ENCODE measurements at regions not wholly inside any gene's neighbourhood (a gene's known extent, or its start where the extent isn't known, plus 50 kb on each side); places are given as distances from the start of the nearest gene placed in this dataset.

- Histone ChIP-seq H3F3A (replicated peaks; ENCODE audit: low read depth) (no peaks in the 10 kb centered on the region), H3K9me2 (ENCODE audit: insufficient read depth) (peaks cover 7% of the 10 kb centered on the region; the same call in 1 of the 2 replicates), H3K4me2 (no peak overlapping the region), H3K79me2 (replicated peaks; ENCODE audit: insufficient read depth) (no peaks in the 10 kb centered on the region), H3K27ac (ENCODE audit: low read depth) (no peak overlapping the region), H3K4me3 (no peak overlapping the region), H3K4me1 (ENCODE audit: insufficient read depth) (no peaks in the 10 kb centered on the region), H4K20me1 (replicated peaks; ENCODE audit: insufficient read depth) (no peaks in the 10 kb centered on the region), H3K27me3 (ENCODE audit: insufficient read depth) (no peaks in the 10 kb centered on the region), H2AFZ (peak overlapping the region; percentile 92), H3K36me3 (ENCODE audit: insufficient read depth) (no peaks in the 10 kb centered on the region)
- Mint-ChIP-seq H3K4me3 (no peak overlapping the region), H3K27ac (no peak overlapping the region), H3K4me1 (no peaks in the 10 kb centered on the region), H3K9me3 (peaks cover 4% of the 10 kb centered on the region), H3K27me3 (ENCODE audit: insufficient read depth, low read depth, poor library complexity) (peaks cover 3% of the 10 kb centered on the region), H3K36me3 (ENCODE audit: low read depth) (no peaks in the 10 kb centered on the region; the same call in 2 of the 3 replicates)
- TF ChIP-seq ETS1 (IDR thresholded peaks at IDR 0.05) (no peak), STAT1 (IDR thresholded peaks at IDR 0.05; ENCODE audit: unreplicated experiment) (no peak), NANOG (IDR thresholded peaks at IDR 0.05; ENCODE audit: borderline replicate concordance) (no peak), REST (IDR thresholded peaks at IDR 0.05; ENCODE audit: unreplicated experiment) (no peak), CTCF (conservative IDR thresholded peaks at IDR 0.05; ENCODE audit: low read depth in 2 of 2) (peak; percentile 16 to 32; a peak in 2 of 4 replicates)
- ATAC-seq (no peak), DNase-seq (ENCODE audit: low spot score) (peak; percentile 52)
Observed at GRCh38 chr16:47928008-47928407, 227.8 kb downstream of the ABCC12 start.

GRCh38 chr16:47927330-47927729 is 228.5 kb downstream of the ABCC12 start:
- no peak for DNase-seq (ENCODE audit: low spot score)
- peaks cover 2% of the 10 kb centered on the region; the same call in 2 of the 3 replicates for H3K9me3 Mint-ChIP-seq
- H3K4me3 Mint-ChIP-seq = no peak overlapping the region
- TF ChIP-seq CREB1 (CRISPR knock-in tag; IDR thresholded peaks at IDR 0.05; ENCODE audit: low read depth) (no peak), NANOG (IDR thresholded peaks at IDR 0.05; ENCODE audit: borderline replicate concordance) (no peak), ZNF462 (CRISPR knock-in tag; IDR thresholded peaks at IDR 0.05) (no peak), ETS1 (IDR thresholded peaks at IDR 0.05) (no peak)

More at GRCh38 chr16:47927330-47927729, 228.5 kb downstream of the ABCC12 start:
- Histone ChIP-seq H3K79me2 (replicated peaks; ENCODE audit: insufficient read depth) (no peaks in the 10 kb centered on the region), H3K4me3 (no peak overlapping the region), H2AFZ (peak overlapping the region; percentile 92), H3K4me1 (ENCODE audit: insufficient read depth) (no peaks in the 10 kb centered on the region), H3F3A (replicated peaks; ENCODE audit: low read depth) (no peaks in the 10 kb centered on the region), H3K4me2 (no peak overlapping the region), H3K27me3 (ENCODE audit: insufficient read depth) (no peaks in the 10 kb centered on the region), H3K9me2 (ENCODE audit: insufficient read depth) (0 out of 2 replicates have a peak, but pooled peaks cover 2% of the 10 kb centered on the region), H3K36me3 (ENCODE audit: insufficient read depth) (no peaks in the 10 kb centered on the region), H4K20me1 (replicated peaks; ENCODE audit: insufficient read depth) (no peaks in the 10 kb centered on the region), H3K27ac (ENCODE audit: low read depth) (no peak overlapping the region)
- no peak for ATAC-seq
- Mint-ChIP-seq H3K4me1 (no peaks in the 10 kb centered on the region), H3K36me3 (ENCODE audit: low read depth) (no peaks in the 10 kb centered on the region; the same call in 2 of the 3 replicates), H3K27me3 (ENCODE audit: insufficient read depth, low read depth, poor library complexity) (peaks cover 3% of the 10 kb centered on the region), H3K27ac (no peak overlapping the region)
